ENCODE measurements at regions not wholly inside any gene's neighbourhood (a gene's known extent, or its start where the extent isn't known, plus 50 kb on each side); places are given as distances from the start of the nearest gene placed in this dataset.

GRCh38 chr21:31503467-31503866 lies 156.0 kb upstream of the SOD1 start:
- ChIA-PET SMC1A (ENCODE audit: uncharacterized antibody, unreplicated experiment) (no interaction called here), CTCF (no interaction called here), RAD21 (ENCODE audit: unreplicated experiment) (no interaction called here), POLR2A (no interaction called here)
- WGBS (ENCODE audit: insufficient coverage, insufficient replicate concordance, low lambda C conversion rate, missing lambda C conversion rate): 0% methylated on average over 2 of the region's 2 CpGs
- intact Hi-C loops (cut with micrococcal nuclease; ENCODE audit: unreplicated experiment) (no loop called here), in situ Hi-C loops (cut with MboI) (no loop called here)
- Histone ChIP-seq H3K4me3 (no peak overlapping the region), H4K20me1 (ENCODE audit: control insufficient read depth, insufficient read depth) (no peaks in the 10 kb centered on the region), H2AFZ (ENCODE audit: control insufficient read depth, low read depth, low read length) (no peak overlapping the region), H3K9me3 (replicated peaks; ENCODE audit: control insufficient read depth, insufficient read depth, low read length) (no peaks in the 10 kb centered on the region), H3K4me2 (ENCODE audit: control insufficient read depth, insufficient read depth) (no peak overlapping the region), H3K79me2 (ENCODE audit: control insufficient read depth, insufficient read depth, low read length) (no peaks in the 10 kb centered on the region), H3K36me3 (ENCODE audit: control insufficient read depth in 2 of 2, insufficient read depth in 2 of 2, low read length in 1 of 2) (no peaks in the 10 kb centered on the region), H3K27me3 (replicated peaks in 1 of 2; ENCODE audit: control insufficient read depth in 2 of 2, insufficient read depth in 2 of 2, low read length in 1 of 2) (no peaks in the 10 kb centered on the region), H3K9ac (ENCODE audit: control insufficient read depth, insufficient read depth, low read length) (no peak overlapping the region), H3K27ac (ENCODE audit: control insufficient read depth, insufficient read depth) (no peak overlapping the region), H3K4me1 (ENCODE audit: control insufficient read depth, insufficient read depth, low read length) (peaks cover 13% of the 10 kb centered on the region)
- DNase-seq (ENCODE audit: low read depth, low spot score) (no peak), ATAC-seq (no peak), FAIRE-seq (no peak)
- no TSS peak for BruUV-seq (replicated peaks)
- TF ChIP-seq JUNB (IDR thresholded peaks at IDR 0.05): no peak
- TF ChIP-seq BCL3 (IDR thresholded peaks at IDR 0.05; ENCODE audit: borderline replicate concordance, insufficient read depth, low read depth, low read length, poor library complexity, severe bottlenecking): no peak
- no peak for TF ChIP-seq GABPA (IDR thresholded peaks at IDR 0.05; ENCODE audit: low read depth)
- TF ChIP-seq SMAD5 (IDR thresholded peaks at IDR 0.05; ENCODE audit: low read depth): no peak
- TF ChIP-seq RELB (IDR thresholded peaks at IDR 0.05; ENCODE audit: low read depth): no peak
- no peak for TF ChIP-seq TCF7 (IDR thresholded peaks at IDR 0.05; ENCODE audit: borderline replicate concordance)
- no peak for TF ChIP-seq ZNF592 (IDR thresholded peaks at IDR 0.05)
- TF ChIP-seq MYC (IDR thresholded peaks at IDR 0.05; ENCODE audit: insufficient read depth, insufficient read length, insufficient replicate concordance, low read length, severe bottlenecking): no peak
- no peak for TF ChIP-seq RAD21 (IDR thresholded peaks at IDR 0.05; ENCODE audit: insufficient read depth, low read depth, low read length)
- no peak for TF ChIP-seq CHD1 (IDR thresholded peaks at IDR 0.05; ENCODE audit: low read depth, low read length)
- no peak for TF ChIP-seq ZNF274 (IDR thresholded peaks at IDR 0.05; ENCODE audit: insufficient read depth, insufficient read length)
- TF ChIP-seq HDGF (IDR thresholded peaks at IDR 0.05): no peak
- no peak for TF ChIP-seq NR2F1 (conservative IDR thresholded peaks at IDR 0.05)
- TF ChIP-seq NRF1 (conservative IDR thresholded peaks at IDR 0.05; ENCODE audit: low read depth, low read length): no peak
- TF ChIP-seq FOXM1 (IDR thresholded peaks at IDR 0.05; ENCODE audit: low read depth, low read length): no peak
- no peak for TF ChIP-seq RUNX3 (IDR thresholded peaks at IDR 0.05; ENCODE audit: low read length)
- TF ChIP-seq E2F8 (IDR thresholded peaks at IDR 0.05; ENCODE audit: low read depth, partially characterized antibody): no peak
